Ishikawa (cell line): ENCODE measurements at regions not wholly inside any gene's neighbourhood (a gene's known extent, or its start where the extent isn't known, plus 50 kb on each side); places are given as distances from the start of the nearest gene placed in this dataset.

Experiments
- CEBPB ChIP-seq: IDR thresholded peaks from 2 replicates; pipeline ENCODE4 v1.6.1; 2012
- CREB1 ChIP-seq: IDR thresholded peaks from 2 replicates; pipeline ENCODE4 v1.6.1; 2012; ENCODE audit warnings: low read depth
- EGR1 ChIP-seq: IDR thresholded peaks from 2 replicates; pipeline ENCODE4 v1.6.1; 2012
- EP300 ChIP-seq: IDR thresholded peaks from 2 replicates; pipeline ENCODE4 v1.6.1; 2012; ENCODE audit warnings: borderline replicate concordance
- FOXM1 ChIP-seq: IDR thresholded peaks from 2 replicates; pipeline ENCODE4 v1.6.1; 2012; ENCODE audit warnings: low read depth, borderline replicate concordance
- NFIC ChIP-seq: IDR thresholded peaks from 2 replicates; pipeline ENCODE4 v1.6.1; 2012
- RAD21 ChIP-seq: IDR thresholded peaks from 2 replicates; pipeline ENCODE4 v1.6.1; 2012; ENCODE audit warnings: low read depth
- TAF1 ChIP-seq: IDR thresholded peaks from 2 replicates; pipeline ENCODE4 v1.6.1; 2012; ENCODE audit warnings: low read depth, mild to moderate bottlenecking
- TCF12 ChIP-seq: IDR thresholded peaks from 2 replicates; pipeline ENCODE4 v1.6.1; 2012; ENCODE audit warnings: low read depth
- TEAD4 ChIP-seq: IDR thresholded peaks from 2 replicates; pipeline ENCODE4 v1.6.1; 2012
- YY1 ChIP-seq: IDR thresholded peaks from 2 replicates; pipeline ENCODE4 v1.6.1; 2012; ENCODE audit warnings: low read depth
- ZBTB7A ChIP-seq: IDR thresholded peaks from 2 replicates; pipeline ENCODE4 v1.6.1; 2012; ENCODE audit warnings: low read depth
- TF ChIP-seq, protein P1 (sequence below): IDR thresholded peaks from 2 replicates; pipeline ENCODE4 v1.6.1; 2012
- TF ChIP-seq, protein P2 (sequence below): IDR thresholded peaks from 2 replicates; pipeline ENCODE4 v1.6.1; 2012
- TF ChIP-seq, protein P3 (sequence below): IDR thresholded peaks from 2 replicates; pipeline ENCODE4 v1.6.1; 2012; ENCODE audit warnings: low read depth, mild to moderate bottlenecking

DNA sequence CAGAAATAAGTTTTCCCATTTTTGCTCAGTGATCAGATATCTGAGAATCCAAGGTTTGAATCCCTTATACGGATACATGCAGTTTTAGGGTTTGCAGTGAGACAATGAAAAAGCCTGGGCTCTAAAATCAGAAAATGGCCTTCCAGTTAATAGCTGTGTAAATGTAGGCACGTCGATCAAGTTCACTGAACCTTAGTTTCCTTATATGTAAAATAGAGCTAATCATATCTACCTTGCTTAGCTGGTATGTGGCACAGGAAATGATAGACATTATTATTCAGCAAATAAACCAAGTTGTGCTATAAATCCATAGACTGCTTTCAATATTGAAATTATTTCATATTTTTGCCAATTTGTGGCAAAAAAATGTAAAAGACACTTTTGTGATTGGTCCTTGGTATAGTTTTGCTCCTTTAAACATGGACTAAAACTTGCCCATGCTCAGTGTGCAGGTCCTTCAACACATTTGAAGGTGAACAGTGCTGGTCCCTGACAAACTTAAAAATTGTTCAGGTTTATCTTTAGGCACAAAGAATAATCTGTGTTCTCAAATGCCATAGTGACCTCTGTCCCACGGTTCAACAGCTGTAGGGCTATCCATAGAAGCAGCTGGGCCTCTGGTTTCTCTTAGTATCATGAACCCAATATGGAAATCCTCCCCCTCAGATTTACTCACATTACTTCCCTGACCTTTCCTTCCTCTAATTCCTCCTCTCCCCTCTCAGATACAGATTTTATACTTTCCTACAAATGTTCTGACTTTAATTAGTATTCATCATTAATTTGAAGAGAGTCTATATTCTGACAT is 51.0 kb downstream of the CCDC54 start:
- TF ChIP-seq EGR1 (no peak), CREB1 (no peak), YY1 (no peak), TAF1 (no peak), EP300 (no peak), TEAD4 (no peak), CEBPB (no peak), NFIC (no peak), FOXM1 (no peak), RAD21 (no peak), ZBTB7A (no peak), TCF12 (no peak)
- TF ChIP-seq, protein P1, sequence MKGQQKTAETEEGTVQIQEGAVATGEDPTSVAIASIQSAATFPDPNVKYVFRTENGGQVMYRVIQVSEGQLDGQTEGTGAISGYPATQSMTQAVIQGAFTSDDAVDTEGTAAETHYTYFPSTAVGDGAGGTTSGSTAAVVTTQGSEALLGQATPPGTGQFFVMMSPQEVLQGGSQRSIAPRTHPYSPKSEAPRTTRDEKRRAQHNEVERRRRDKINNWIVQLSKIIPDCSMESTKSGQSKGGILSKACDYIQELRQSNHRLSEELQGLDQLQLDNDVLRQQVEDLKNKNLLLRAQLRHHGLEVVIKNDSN: no peak
- TF ChIP-seq, protein P2, sequence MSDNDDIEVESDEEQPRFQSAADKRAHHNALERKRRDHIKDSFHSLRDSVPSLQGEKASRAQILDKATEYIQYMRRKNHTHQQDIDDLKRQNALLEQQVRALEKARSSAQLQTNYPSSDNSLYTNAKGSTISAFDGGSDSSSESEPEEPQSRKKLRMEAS: no peak
- TF ChIP-seq, protein P3, sequence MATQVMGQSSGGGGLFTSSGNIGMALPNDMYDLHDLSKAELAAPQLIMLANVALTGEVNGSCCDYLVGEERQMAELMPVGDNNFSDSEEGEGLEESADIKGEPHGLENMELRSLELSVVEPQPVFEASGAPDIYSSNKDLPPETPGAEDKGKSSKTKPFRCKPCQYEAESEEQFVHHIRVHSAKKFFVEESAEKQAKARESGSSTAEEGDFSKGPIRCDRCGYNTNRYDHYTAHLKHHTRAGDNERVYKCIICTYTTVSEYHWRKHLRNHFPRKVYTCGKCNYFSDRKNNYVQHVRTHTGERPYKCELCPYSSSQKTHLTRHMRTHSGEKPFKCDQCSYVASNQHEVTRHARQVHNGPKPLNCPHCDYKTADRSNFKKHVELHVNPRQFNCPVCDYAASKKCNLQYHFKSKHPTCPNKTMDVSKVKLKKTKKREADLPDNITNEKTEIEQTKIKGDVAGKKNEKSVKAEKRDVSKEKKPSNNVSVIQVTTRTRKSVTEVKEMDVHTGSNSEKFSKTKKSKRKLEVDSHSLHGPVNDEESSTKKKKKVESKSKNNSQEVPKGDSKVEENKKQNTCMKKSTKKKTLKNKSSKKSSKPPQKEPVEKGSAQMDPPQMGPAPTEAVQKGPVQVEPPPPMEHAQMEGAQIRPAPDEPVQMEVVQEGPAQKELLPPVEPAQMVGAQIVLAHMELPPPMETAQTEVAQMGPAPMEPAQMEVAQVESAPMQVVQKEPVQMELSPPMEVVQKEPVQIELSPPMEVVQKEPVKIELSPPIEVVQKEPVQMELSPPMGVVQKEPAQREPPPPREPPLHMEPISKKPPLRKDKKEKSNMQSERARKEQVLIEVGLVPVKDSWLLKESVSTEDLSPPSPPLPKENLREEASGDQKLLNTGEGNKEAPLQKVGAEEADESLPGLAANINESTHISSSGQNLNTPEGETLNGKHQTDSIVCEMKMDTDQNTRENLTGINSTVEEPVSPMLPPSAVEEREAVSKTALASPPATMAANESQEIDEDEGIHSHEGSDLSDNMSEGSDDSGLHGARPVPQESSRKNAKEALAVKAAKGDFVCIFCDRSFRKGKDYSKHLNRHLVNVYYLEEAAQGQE: no peak

GRCh38 chr3:107429320-107430181 is 52.3 kb downstream of the CCDC54 start:
- TF ChIP-seq TEAD4 (no peak), CEBPB (no peak), RAD21 (peak; percentile 34; the same call in 1 of the 2 replicates), TAF1 (no peak), EGR1 (no peak), YY1 (no peak), EP300 (no peak)
- TF ChIP-seq, protein P2: no peak

GRCh38 chr3:107430214-107430995 is 53.2 kb downstream of the CCDC54 start:
- TF ChIP-seq, protein P2: no peak
- TF ChIP-seq, protein P1: no peak
- TF ChIP-seq ZBTB7A: no peak
- TF ChIP-seq, protein P3: no peak
- TF ChIP-seq FOXM1: no peak
- TF ChIP-seq RAD21: no peak
- TF ChIP-seq CEBPB: no peak
- TF ChIP-seq TAF1: no peak
- TF ChIP-seq TCF12: no peak
- no peak for TF ChIP-seq YY1
- no peak for TF ChIP-seq CREB1
- TF ChIP-seq EP300: no peak
- no peak for TF ChIP-seq TEAD4
- TF ChIP-seq NFIC: no peak

DNA sequence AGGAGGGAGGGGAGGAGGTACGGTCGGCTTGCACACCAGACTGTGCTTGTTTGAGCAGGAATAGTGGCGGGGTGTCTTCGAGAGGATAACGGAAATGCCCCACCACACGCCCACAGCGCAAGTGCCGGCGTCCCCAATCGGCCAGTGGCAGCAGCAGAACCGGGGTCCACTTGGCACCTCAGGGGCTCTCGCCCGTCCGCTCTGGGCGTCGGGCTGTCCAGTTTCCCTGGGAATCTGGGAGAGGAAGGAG is 53.7 kb downstream of the CCDC54 start:
- TF ChIP-seq EGR1 (no peak), EP300 (no peak), YY1 (no peak), CREB1 (no peak), TEAD4 (no peak), FOXM1 (no peak), NFIC (no peak)
- TF ChIP-seq, protein P3: no peak
- TF ChIP-seq, protein P2: no peak
